Upper lobe of right lung (tissue), 1 donor: ENCODE measurements at regions not wholly inside any gene's neighbourhood (a gene's known extent, or its start where the extent isn't known, plus 50 kb on each side); places are given as distances from the start of the nearest gene placed in this dataset.
A peak's percentile ranks its signal among the peaks of the same experiment; 100 is the strongest.

Experiments used
- ATAC-seq: fragments of 200-7000 bp; cut with Tn5 transposase; one replicate; pipeline ENCODE4 v1.9.1; 2020; ENCODE audit warnings: mild to moderate bottlenecking, moderate library complexity
- DNase-seq: peaks from one replicate; pipeline ENCODE4 v3.0.0-alpha.2; 2020
- H3K27ac ChIP-seq: fragments of 200-600 bp; one replicate; pipeline ENCODE4 v1.8.0; 2022
- H3K27me3 ChIP-seq: fragments of 200-600 bp; one replicate; pipeline ENCODE4 v1.8.0; 2022; ENCODE audit warnings: mild to moderate bottlenecking
- H3K36me3 ChIP-seq: fragments of 200-600 bp; one replicate; pipeline ENCODE4 v1.8.0; 2022
- H3K4me1 ChIP-seq: fragments of 200-600 bp; one replicate; pipeline ENCODE4 v1.8.0; 2022
- H3K4me3 ChIP-seq: fragments of 200-600 bp; one replicate; pipeline ENCODE4 v1.8.0; 2022; ENCODE audit warnings: mild to moderate bottlenecking
- H3K9me3 ChIP-seq: fragments of 200-600 bp; one replicate; pipeline ENCODE4 v1.8.0; 2022
- CTCF ChIP-seq: fragments of 200-600 bp; IDR thresholded peaks from one replicate; pipeline ENCODE4 v1.8.0; 2022; ENCODE audit warnings: antibody characterized with exemption
- intact Hi-C: fragments of 100-400 bp; cut with DNase I; formaldehyde crosslinking; loops from one replicate; pipeline ENCODE4 v1.11.0; 2022
- donor health status: DM: no; HTN: yes; CAD: no; lungs with severe emphysema.

- H3K9me3 ChIP-seq = no peaks in the 10 kb centered on the region
- intact Hi-C loops = no loop called here
- no peaks in the 10 kb centered on the region for H3K36me3 ChIP-seq
- no peak overlapping the region for H3K4me3 ChIP-seq
- DNase-seq = no peak
- H3K27me3 ChIP-seq = no peaks in the 10 kb centered on the region
- no peak for TF ChIP-seq CTCF
- no peak overlapping the region for H3K27ac ChIP-seq
- no peak for ATAC-seq
- no peaks in the 10 kb centered on the region for H3K4me1 ChIP-seq
Observed at GRCh38 chr4:83870328-83870950, 334.5 kb downstream of the GPAT3 start.

GRCh38 chr4:83866834-83867621 lies 331.1 kb downstream of the GPAT3 start:
- Histone ChIP-seq H3K27me3 (no peaks in the 10 kb centered on the region), H3K36me3 (no peaks in the 10 kb centered on the region), H3K27ac (no peak overlapping the region), H3K4me1 (no peaks in the 10 kb centered on the region), H3K4me3 (no peak overlapping the region), H3K9me3 (no peaks in the 10 kb centered on the region)
- intact Hi-C loops = no loop called here
- no peak for TF ChIP-seq CTCF
- ATAC-seq (no peak), DNase-seq (no peak)

- TF ChIP-seq CTCF = no peak
- DNase-seq (no peak), ATAC-seq (no peak)
- Histone ChIP-seq H3K27me3 (no peaks in the 10 kb centered on the region), H3K36me3 (no peaks in the 10 kb centered on the region), H3K4me3 (no peak overlapping the region), H3K27ac (no peak overlapping the region), H3K9me3 (no peaks in the 10 kb centered on the region), H3K4me1 (no peaks in the 10 kb centered on the region)
- intact Hi-C loops = no loop called here
Observed at GRCh38 chr4:83865417-83866150, 329.7 kb downstream of the GPAT3 start.

- TF ChIP-seq CTCF = no peak
- DNase-seq (no peak), ATAC-seq (no peak)
- Histone ChIP-seq H3K27ac (no peak overlapping the region), H3K36me3 (no peaks in the 10 kb centered on the region), H3K9me3 (no peaks in the 10 kb centered on the region), H3K27me3 (no peaks in the 10 kb centered on the region), H3K4me3 (no peak overlapping the region), H3K4me1 (no peaks in the 10 kb centered on the region)
- intact Hi-C loops = no loop called here
Observed at GRCh38 chr4:83864097-83864817, 328.3 kb downstream of the GPAT3 start.

GRCh38 chr4:83862471-83862870 lies 326.6 kb downstream of the GPAT3 start:
- H3K27ac ChIP-seq = no peak overlapping the region
- DNase-seq (peak; percentile 79), ATAC-seq (peak; percentile 93)
- H3K36me3 ChIP-seq = no peaks in the 10 kb centered on the region
- H3K27me3 ChIP-seq = no peaks in the 10 kb centered on the region
- H3K4me1 ChIP-seq = no peaks in the 10 kb centered on the region
- no peak for TF ChIP-seq CTCF
- H3K4me3 ChIP-seq = no peak overlapping the region
- intact Hi-C loops = no loop called here
- no peaks in the 10 kb centered on the region for H3K9me3 ChIP-seq
